ENCODE measurements at regions not wholly inside any gene's neighbourhood (a gene's known extent, or its start where the extent isn't known, plus 50 kb on each side); places are given as distances from the start of the nearest gene placed in this dataset.

DNA sequence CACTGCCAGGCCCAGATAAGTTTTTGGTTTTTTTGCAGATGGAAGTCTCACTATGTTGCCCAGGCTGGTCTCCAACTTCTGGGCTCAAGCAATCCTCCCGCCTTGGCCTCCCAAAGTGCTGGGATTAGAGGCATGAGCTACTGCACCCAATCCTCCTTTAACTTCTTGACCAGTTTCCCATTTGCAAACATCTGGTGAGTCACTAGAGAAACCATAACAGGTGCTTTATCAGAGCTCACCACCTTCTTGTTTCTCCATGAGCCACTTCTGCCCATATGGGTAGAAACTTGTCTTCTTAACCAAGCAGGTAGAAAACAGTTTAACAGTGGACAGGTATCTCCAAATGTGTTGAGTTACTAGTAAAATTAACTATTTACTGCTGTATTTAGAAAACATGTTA, 128.4 kb upstream of the AP1S2 start:
- no peak for DNase-seq

DNA sequence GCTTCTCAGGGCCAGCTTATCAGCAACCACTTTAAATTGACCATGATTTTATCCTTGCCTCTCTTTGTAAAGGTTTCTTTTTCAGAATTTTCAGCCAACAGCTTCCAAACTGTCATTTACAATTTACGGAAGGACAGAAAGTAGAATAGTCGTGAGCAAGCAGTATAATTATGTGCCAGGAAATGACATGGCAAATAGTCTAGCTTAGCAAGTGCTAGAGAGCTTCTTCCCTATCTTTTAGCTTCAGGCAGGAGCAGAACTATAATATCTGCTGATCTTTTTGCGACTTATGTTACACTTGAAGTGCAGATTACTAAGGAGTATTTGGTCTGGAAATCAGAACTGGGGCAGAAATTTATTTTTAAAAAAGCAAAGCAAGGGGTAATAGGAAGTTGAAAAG, 123.0 kb upstream of the AP1S2 start:
- no peak for DNase-seq

DNA sequence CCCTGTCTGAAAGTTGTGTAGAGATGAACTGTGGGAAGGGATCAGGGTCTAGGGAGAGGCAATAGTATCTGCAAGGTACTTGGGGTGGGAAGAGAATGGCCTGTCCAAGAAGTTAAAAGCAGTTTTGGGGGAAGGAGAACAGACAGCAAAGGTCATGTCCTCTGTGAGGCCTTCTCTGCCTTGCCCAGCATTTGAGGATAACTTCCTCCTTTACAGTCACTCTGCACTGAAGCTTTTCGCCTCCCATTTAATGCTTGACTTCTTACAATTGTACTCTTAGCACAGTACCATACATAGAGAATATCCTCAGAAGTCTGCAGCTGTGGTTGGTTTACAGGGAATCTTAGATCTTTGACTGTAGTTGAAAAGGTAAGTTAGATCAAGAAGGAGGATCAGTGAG, 121.8 kb upstream of the AP1S2 start:
- DNase-seq: no peak

DNA sequence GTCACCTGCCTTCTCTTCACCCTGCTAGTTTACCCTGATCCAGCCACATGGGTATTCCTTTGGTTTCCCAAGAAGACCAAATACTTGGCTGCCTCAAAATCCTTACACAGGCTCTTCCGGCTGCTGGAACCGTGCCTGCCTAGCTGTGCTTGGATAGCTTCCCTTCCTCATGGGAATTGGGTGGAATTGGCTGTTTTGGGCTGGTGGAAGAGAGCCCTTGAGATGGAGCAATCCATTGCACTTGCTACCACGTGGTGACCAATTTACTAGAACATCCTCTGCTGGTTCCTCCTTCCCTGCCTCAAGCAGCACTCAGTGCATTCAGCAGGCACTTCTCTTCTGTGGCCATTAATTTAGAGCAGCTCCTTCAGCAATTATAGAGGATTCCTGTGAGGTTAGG, 119.3 kb upstream of the AP1S2 start:
- no peak for DNase-seq

DNA sequence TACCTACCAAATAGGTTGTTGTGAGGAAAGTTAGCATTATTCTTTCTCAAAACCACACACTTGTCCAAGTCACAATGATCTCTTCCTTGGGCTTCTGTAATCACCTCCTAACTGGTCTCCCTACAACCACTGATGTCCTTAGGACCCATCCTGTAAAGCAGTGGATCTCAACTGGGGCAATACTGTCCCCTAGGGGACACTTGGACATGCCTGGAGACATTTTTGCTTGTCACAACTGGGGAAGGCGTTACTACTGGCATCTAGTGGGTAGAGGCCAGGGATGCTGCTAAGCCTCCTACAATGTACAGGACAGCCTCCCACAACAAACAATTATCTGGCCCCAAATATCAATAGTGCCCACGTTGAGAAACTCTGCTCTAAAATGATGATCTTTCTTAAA, 118.7 kb upstream of the AP1S2 start:
- DNase-seq: peak; percentile 4

DNA sequence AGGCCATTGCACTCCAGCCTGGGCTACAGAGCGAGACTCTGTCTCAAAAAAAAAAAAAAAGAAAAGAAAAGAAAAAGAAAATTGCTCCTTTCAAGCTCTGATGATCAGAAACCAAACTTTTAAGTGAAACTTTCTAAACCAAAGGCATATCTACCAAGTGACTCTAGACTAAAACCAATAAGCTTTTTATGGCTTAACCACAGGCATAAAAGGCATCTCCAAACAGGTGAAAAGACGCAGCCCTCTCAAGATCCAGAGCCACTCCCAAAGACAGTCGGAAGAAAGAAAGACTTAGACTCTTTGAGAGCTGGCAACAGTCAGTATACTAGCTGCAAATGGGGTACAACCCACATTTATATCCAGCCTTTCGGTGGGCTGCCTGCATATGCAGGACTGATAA, 117.1 kb upstream of the AP1S2 start:
- no peak for DNase-seq

DNA sequence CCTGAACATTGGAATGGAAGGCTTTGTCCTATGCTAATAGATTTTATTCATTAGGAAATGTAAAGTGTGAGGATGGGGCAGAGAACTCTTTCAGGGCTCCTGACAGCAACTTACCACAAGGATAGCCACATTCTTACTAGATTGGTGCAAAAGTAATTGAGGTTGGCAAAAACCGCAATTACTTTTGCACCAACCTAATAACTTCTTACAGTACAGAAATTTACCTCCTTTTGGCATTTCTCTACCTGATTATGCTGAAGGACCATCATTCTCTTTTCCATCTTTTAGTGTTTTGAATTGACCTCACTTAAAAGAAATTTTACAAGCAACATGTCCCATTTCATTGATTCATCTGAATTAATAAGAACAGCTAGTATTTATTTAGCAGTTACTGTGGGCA, 109.2 kb upstream of the AP1S2 start:
- DNase-seq: no peak

DNA sequence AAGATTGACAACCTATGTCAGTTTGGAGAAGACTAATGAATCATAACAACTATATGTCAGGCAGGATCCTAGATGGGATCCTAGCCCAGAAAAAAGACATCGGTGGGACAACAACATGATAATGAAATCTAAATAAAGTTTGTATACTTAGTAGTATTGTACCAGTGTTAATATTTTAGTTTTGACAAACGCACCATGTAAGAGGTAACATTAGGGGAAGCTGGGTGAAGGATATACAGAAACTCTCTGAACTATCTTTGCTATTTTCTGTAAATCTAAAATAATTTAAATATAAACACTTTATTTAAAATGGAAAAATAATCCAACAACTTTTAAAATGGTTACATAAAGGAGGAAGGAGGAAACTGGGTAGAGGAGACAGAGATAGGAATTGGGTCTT, 105.6 kb upstream of the AP1S2 start:
- DNase-seq: no peak

DNA sequence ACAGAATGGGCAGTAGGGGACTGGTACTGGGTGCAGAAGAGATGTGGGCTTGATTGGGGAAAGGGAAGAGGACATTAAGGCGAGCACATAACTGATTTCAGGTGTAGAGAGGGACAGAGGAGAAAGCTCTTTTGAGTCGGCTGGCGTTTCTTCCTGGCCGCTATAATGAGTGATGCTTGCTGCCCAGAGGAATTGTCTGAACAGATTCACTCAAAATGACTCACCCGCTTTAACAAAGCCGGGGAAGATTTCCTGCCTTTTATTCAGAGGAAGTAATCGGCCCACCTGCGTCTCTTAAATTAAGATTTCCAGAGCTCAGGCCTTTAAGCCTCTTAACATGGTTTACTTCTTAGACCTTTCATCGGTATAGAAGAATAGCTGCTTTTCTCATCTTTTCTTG, 102.1 kb upstream of the AP1S2 start:
- no peak for DNase-seq

DNA sequence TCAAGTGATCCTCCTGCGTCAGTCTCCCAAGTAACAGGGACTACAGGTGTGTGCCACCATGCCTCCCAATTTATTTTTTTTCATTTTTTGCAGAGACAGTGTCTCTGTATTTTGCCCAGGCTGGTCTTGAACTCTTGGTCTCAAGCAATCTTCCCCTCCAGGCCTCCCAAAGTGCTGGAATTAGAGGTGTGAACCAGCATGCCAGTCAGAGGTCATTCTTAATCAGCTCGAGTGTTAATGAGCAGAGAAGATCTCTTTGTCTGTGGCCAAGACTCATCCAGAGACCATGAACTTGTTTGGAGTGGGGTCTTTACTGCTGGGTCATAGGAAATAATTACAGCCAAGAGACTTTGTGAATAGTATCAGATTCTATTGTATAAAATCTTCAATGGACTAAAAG, 99.2 kb upstream of the AP1S2 start:
- no peak for DNase-seq

DNA sequence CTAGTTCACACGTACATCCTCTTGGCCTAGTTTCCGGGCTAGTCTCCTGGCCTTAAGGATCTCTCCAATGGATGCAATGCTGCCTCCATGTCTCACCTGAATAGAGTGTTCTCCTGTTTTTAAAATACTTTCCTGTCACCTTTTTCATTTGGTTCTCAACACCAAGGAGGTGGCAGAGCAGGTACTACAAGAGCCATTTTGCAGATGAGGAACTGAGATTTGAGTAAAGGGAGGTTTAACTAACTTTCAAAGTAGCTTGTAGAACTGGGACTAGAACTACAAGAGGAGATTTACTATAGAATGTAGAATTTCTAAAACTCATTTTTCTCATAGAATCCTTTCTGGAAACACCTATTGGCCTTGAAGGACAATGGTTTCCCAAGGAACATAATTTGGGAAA, 97.6 kb upstream of the AP1S2 start:
- no peak for DNase-seq

DNA sequence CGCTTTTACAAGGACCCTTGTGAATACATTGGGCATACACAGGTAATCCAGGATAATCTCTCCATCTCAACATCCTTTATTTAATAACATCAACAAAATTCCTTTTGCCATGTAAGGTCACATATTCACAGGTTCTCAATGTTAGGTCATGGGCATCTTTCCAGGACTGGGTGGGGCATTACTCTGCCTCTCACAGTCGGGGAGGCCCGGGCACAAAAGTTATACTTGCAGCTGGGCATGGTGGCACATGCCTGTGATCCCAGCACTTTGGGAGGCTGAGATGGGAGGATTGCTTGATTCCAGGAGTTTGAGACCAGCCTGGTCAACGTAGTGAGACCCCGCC, 93.7 kb upstream of the AP1S2 start:
- no peak for DNase-seq

DNA sequence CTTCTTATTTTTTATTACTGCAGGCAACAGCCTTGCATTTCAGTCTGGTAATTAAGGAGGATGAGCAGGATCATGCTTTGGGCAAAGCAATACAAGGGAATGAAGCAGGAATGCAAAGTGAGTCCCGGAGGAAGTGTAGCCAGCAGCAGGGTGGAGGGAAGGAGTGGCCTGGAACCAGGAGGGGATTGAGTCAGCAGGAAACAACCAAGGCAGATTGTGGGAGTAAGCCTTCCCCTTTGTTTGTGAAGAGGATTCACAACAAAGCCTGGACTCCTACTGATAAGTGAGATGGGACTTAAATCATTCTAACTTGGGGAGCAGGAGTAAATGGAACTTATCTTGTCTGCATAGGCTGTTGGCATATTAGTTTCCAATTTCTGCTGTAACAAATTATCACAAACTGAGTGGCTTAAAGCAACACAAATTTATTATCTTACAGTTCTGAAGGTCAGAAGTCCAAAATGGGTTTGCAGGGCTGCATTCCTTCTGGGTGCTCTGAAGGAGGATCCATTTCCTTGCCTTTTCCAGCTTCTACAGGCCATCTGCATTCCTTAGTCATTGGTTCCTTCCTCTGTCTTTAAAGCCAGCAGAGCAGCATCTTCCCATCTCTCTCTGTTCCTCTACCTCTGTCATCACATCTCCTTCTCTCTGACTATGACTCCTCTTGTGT, 93.2 kb upstream of the AP1S2 start:
- no peak for DNase-seq

DNA sequence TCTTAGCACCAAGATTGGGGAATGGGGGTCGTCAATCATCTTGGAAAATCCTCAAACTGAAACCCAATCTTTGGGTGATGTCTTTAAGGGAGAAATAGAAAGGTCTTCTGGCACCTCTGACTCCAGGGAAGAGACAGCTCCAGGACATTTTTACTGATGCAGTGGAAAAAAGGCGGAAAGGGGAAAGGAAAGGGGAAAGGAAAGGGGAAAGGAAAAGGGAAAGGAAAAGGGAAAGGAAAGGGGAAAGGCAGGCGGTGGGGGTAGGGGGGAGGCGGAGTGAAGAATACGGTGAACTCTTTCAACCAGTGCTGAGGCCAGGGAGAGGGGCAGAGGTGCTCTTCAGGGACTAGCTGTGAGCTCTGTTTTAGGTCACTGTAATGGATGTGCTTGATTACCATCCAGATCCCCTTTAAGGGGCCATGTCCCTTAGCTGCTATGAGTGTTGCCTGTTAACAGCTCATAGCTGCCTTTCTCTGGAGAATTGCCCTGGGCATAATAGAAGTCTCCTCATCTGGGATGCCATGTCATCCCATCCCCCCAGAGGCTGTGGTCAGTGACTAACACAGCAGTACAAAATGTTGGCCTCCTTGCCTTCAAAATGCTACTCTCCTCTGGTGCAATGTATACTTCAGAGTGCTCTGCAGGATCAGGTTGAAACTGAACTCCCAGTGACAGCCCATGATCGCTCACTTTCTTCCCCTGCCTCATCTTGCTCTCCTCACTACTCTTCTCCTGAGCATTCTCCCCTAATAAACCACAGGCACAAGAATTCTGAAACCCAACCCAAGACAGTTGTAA, 92.4 kb upstream of the AP1S2 start:
- no peak for DNase-seq

DNA sequence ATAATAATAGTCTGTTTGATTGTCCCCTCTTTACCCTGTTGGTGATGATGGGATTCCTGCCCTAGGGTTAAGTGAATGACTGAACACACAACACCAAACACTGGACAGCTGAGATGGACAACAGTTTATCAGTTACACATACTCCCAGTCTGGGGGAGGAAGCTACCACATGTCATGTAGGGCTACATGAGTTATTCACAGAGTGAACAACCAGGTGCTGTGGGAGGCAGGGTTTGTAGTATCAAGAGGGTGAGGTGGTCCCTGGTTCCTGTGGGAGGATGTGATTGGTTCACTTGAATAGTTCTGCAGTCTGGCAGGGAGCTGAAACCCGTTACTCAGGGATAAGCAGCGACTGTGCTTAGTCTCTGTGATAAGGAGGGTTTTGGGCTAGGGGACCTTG, 88.8 kb upstream of the AP1S2 start:
- peak; percentile 36 for DNase-seq

DNA sequence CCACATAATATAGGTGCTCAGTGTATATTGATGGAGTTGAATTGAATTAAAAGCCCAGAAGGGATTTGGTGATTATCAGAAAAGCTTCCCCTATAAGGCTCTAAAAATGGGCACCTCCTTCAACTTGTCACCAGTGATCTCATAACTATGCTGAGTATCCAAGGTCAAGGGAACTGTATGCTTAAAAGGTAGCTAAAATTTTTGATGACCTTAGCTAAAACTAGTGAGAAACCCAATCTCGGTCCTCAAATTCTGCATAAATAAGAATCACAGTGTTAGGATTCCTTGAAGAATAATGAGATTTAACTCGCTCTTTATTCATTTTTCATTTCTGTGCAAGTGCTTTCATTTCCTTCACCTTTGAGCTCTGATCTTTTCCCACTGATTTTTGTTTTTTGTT, 87.7 kb upstream of the AP1S2 start:
- DNase-seq: no peak

DNA sequence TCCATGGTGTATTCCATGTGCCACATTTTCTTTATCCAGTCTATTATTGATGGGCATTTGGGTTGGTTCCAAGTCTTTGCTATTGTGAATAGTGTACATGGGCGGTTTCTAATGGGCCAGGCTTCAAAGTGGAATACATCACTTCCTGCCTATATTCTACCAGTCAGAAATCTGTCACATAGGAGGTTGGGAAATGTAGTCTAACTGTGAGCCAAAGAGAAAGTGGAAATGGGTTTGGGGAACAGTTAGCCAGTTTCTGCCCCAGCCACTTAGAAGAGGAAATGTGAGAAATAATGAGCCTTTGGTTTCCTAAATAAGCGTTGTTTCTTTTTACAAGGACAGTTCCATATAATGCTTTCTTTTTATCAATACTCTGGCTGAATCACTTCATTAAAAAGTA, 85.1 kb upstream of the AP1S2 start:
- DNase-seq: no peak

DNA sequence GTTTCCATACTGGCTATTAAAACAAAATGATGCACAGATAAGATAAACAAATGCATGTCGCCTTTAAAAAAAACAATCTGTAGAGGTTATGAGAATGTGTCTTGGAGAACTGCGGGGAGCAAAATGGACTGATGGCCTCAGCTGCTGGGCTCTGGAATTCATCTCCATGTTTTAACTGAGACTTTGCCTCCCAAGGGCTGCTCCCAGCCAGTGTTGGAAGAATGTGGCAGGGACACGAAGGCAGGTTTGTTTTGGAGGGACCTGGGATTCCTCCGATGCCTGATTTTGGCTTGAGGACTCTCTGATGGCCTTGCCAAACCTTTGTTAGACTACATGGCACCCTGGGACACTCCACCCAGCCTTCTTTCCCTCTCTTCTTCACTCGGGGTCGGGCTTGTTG, 83.5 kb upstream of the AP1S2 start:
- DNase-seq: no peak

DNA sequence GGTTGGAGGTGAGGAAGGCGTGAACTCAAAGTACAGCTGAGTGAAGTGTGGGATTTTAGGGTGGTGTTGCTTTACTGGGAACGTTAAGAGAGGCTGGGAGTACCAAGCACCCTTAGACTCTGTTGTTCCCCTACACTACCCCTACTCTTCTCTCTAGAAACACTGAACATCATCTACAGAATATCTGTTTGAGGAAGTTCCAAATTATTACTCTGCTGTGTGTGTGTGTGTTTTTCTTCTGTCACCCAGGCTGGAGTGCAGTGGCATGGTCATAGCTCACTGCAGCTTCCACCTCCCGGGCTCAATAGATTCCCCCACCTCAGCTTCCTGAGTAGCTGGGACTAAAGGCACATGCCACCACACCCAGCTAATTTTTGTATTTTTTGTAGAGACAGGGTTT, 76.7 kb upstream of the AP1S2 start:
- no peak for DNase-seq

DNA sequence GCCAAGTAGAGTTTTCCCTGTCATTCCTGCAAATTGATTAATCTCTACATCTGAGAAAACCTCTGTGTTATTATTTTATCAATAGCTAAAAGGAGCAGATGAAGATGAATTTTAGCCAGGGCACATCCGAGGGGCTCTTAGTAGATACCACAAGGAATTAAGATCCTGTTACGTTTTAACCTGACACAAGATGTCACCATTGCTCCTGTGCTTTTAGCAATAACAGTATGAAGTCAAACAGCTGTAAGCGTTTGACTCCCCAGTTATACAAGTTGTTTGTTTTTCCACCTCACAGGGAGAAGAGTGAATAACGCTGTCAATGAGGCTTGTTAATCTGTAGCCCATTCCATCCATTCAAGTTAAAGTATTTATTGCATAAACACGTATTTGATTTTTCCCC, 76.0 kb upstream of the AP1S2 start:
- DNase-seq: no peak

DNA sequence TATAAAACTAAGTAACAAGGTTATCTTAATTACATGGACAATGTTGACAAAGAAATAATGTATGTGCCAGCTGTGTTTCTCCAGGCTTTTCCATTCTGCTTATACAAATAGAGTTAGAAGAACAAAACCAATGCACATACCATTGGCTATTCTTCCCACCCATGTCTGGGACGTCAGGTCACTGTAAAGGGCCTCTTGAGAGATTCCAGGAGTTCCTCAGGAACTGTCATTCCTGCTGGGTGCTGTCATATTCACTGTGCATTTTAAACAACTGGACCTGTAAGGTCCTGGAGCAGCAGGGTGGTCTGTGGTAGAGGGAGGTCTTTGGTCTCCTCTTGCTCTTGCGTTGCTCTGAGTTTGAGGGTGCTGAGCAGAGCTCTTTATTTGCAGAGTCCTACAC, 74.6 kb upstream of the AP1S2 start:
- DNase-seq: no peak

DNA sequence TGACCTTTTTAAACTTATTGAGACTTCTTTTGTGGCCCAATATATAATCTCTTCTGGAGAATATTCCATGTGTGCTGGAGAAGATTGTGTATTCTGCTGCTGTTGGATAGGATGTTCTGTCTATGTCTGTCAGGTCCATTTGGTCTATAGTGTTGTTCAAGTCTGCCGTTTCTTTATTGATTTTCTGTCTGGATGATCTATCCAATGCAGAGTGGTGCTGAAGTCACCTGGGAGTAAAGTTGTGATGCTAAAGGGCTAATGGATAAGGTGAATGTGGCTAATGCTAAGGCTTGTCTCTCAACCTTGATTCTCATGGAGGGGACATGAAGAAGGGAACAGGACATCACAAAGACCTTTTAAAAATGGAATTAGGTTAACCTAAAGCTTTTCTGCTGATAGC, 72.0 kb upstream of the AP1S2 start:
- no peak for DNase-seq

DNA sequence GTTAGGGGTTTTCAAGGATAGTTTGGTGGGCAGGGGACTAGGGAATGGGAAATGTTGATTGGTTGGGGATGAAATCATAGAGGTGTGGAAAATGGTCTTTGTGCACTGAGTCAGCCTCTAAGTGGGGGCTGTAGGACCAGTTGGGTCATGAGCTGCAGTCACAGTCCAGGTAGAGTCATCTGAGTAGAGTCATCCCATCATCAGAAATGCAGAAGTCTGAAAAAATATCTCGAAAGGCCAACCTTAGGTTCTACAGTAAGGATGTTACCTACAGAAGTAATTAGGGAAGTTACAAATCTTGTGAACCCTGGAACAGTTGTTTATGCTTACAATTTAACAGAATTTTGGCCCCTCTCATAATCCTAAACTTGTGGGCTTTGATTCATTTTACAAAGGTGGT, 63.4 kb upstream of the AP1S2 start:
- DNase-seq: no peak

DNA sequence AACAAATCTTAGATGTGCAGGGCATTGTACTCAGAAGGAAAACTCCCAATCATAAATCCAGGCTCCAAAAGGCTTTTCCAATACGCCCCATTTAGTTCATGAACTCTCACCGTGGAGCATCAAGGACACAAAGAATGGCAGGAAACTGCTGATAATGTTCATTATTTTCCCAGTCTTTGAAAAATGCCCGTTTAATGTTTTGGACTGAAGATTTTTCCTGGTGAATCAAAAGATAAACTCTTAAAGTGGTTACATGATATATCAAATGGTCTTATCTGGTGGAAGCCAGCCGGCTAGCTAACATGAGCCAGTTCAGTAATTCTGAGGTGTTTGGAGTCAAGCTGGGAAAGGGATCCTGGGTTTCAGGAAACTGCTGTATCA, 62.1 kb upstream of the AP1S2 start:
- no peak for DNase-seq

All from renal pelvis (tissue), 1 donor.